Fibroblast of lung (primary cell): ENCODE measurements at regions not wholly inside any gene's neighbourhood (a gene's known extent, or its start where the extent isn't known, plus 50 kb on each side); places are given as distances from the start of the nearest gene placed in this dataset.

Source experiments
- DNase-seq, 2 donors: peaks; one replicate each; pipeline versions ENCODE4 v3.0.0 to v3.0.0-alpha.2; 2010; ENCODE audit warnings: low read depth in 2 of 2
- H2AFZ ChIP-seq: 2 replicates; pipeline ENCODE4 v1.5.1; 2012; ENCODE audit warnings: low read length, control low read depth, inconsistent platforms
- H3K27ac ChIP-seq: 2 replicates; pipeline ENCODE4 v1.5.1; 2011; ENCODE audit warnings: low read length, control low read depth; ENCODE audit not compliant: insufficient read depth
- H3K27me3 ChIP-seq: 2 replicates; pipeline ENCODE4 v1.5.1; 2011; ENCODE audit warnings: mild to moderate bottlenecking, low read length; ENCODE audit not compliant: control insufficient read depth, insufficient read depth
- H3K36me3 ChIP-seq: 2 replicates; pipeline ENCODE4 v1.5.1; 2011; ENCODE audit warnings: low read length; ENCODE audit not compliant: control insufficient read depth, insufficient read depth
- H3K4me1 ChIP-seq: 2 replicates; pipeline ENCODE4 v1.5.1; 2011; ENCODE audit warnings: low read length; ENCODE audit not compliant: control insufficient read depth, insufficient read depth; ENCODE audit errors: extremely low read depth
- H3K4me2 ChIP-seq: 2 replicates; pipeline ENCODE4 v1.5.1; 2011; ENCODE audit warnings: low read length, control low read depth; ENCODE audit not compliant: insufficient read depth; ENCODE audit errors: extremely low read depth
- H3K4me3 ChIP-seq, 4 experiments: fragments of 200-600 bp in 1 of 4; sonication (generic) in 1 of 4; replicated peaks in 1 of 4; 2 replicates each; pipeline ENCODE4 v1.5.1; 2011 to 2016; ENCODE audit warnings: low read length in 4 of 4, low read depth in 3 of 4, mild to moderate bottlenecking in 3 of 4, control low read depth in 2 of 4, inconsistent platforms in 1 of 4, mixed read lengths in 1 of 4; ENCODE audit not compliant: insufficient read depth in 1 of 4; ENCODE audit errors: control extremely low read depth in 1 of 4
- H3K79me2 ChIP-seq: 2 replicates; pipeline ENCODE4 v1.5.1; 2012; ENCODE audit warnings: mild to moderate bottlenecking, low read length, inconsistent platforms; ENCODE audit not compliant: control insufficient read depth, insufficient read depth
- H3K9ac ChIP-seq: 2 replicates; pipeline ENCODE4 v1.5.1; 2011; ENCODE audit warnings: mild to moderate bottlenecking, low read length, control low read depth; ENCODE audit not compliant: insufficient read depth
- H3K9me3 ChIP-seq: 2 replicates; pipeline ENCODE4 v1.5.1; 2012; ENCODE audit warnings: low read depth, low read length; ENCODE audit not compliant: control insufficient read depth, insufficient read depth
- H4K20me1 ChIP-seq: 2 replicates; pipeline ENCODE4 v1.5.1; 2011; ENCODE audit warnings: low read length; ENCODE audit not compliant: control insufficient read depth, insufficient read depth; ENCODE audit errors: extremely low read depth
- CTCF ChIP-seq, 2 donors: IDR thresholded peaks in 1 of 2; conservative IDR thresholded peaks in 1 of 2; 1 replicate in 1 of 2; 2 replicates in 1 of 2; pipeline ENCODE4 v1.5.1; 2011 to 2012; ENCODE audit warnings: low read length in 2 of 2, control low read depth in 1 of 2, inconsistent platforms in 1 of 2, low read depth in 1 of 2, mild to moderate bottlenecking in 1 of 2
- EZH2 ChIP-seq: IDR thresholded peaks from 2 replicates; pipeline ENCODE4 v1.5.1; 2012; ENCODE audit warnings: low read length, control low read depth, mild to moderate bottlenecking; ENCODE audit errors: missing control alignments

GRCh38 chr5:130966990-130967525, 198.0 kb downstream of the HINT1 start:
- Histone ChIP-seq H3K36me3 (no peaks in the 10 kb centered on the region), H4K20me1 (no peaks in the 10 kb centered on the region), H3K79me2 (no peaks in the 10 kb centered on the region), H3K9ac (no peak overlapping the region), H3K4me1 (no peaks in the 10 kb centered on the region), H3K27me3 (no peaks in the 10 kb centered on the region), H2AFZ (no peak overlapping the region), H3K27ac (no peak overlapping the region), H3K9me3 (no peaks in the 10 kb centered on the region), H3K4me3 (no peak overlapping the region), H3K4me2 (no peak overlapping the region)
- no peak for DNase-seq
- TF ChIP-seq EZH2 (no peak), CTCF (conservative IDR thresholded peaks at IDR 0.05 in 1 of 2, IDR thresholded peaks at IDR 0.05 in 1 of 2; ENCODE audit: low read depth in 1 of 2, low read length in 2 of 2) (no peak)

- Histone ChIP-seq H3K79me2 (no peaks in the 10 kb centered on the region), H3K27ac (no peak overlapping the region), H3K9ac (no peak overlapping the region), H3K27me3 (no peaks in the 10 kb centered on the region), H2AFZ (no peak overlapping the region), H3K4me1 (no peaks in the 10 kb centered on the region), H3K4me3 (no peak overlapping the region), H4K20me1 (no peaks in the 10 kb centered on the region), H3K9me3 (no peaks in the 10 kb centered on the region), H3K36me3 (no peaks in the 10 kb centered on the region), H3K4me2 (no peak overlapping the region)
- no peak for DNase-seq
- no peak for TF ChIP-seq EZH2
- no peak for TF ChIP-seq CTCF (conservative IDR thresholded peaks at IDR 0.05 in 1 of 2, IDR thresholded peaks at IDR 0.05 in 1 of 2; ENCODE audit: low read depth in 1 of 2, low read length in 2 of 2)
Observed at GRCh38 chr5:130965920-130966319, 199.1 kb downstream of the HINT1 start.

- no peaks in the 10 kb centered on the region for H3K9me3 ChIP-seq
Observed at GRCh38 chr5:130965360-130965759, 199.7 kb downstream of the HINT1 start.

More at GRCh38 chr5:130965360-130965759, 199.7 kb downstream of the HINT1 start:
- TF ChIP-seq CTCF (conservative IDR thresholded peaks at IDR 0.05 in 1 of 2, IDR thresholded peaks at IDR 0.05 in 1 of 2; ENCODE audit: low read depth in 1 of 2, low read length in 2 of 2) = no peak
- no peak for TF ChIP-seq EZH2
- H2AFZ ChIP-seq = no peak overlapping the region
- no peak overlapping the region for H3K4me2 ChIP-seq
- no peaks in the 10 kb centered on the region for H3K79me2 ChIP-seq
- no peak overlapping the region for H3K4me3 ChIP-seq
- no peak overlapping the region for H3K27ac ChIP-seq
- H3K27me3 ChIP-seq = no peaks in the 10 kb centered on the region
- DNase-seq = no peak
- no peaks in the 10 kb centered on the region for H4K20me1 ChIP-seq
- no peak overlapping the region for H3K9ac ChIP-seq
- H3K4me1 ChIP-seq = no peaks in the 10 kb centered on the region
- H3K36me3 ChIP-seq = no peaks in the 10 kb centered on the region
